GM12873 (cell line): ENCODE measurements at regions not wholly inside any gene's neighbourhood (a gene's known extent, or its start where the extent isn't known, plus 50 kb on each side); places are given as distances from the start of the nearest gene placed in this dataset.

Experiments
- TF ChIP-seq, protein P1 (sequence below): IDR thresholded peaks from 2 replicates; pipeline ENCODE4 v1.5.1; 2012; ENCODE audit warnings: low read depth, mild to moderate bottlenecking, moderate library complexity, low read length, control low read depth; ENCODE audit not compliant: insufficient read depth; ENCODE audit errors: missing control alignments

DNA sequence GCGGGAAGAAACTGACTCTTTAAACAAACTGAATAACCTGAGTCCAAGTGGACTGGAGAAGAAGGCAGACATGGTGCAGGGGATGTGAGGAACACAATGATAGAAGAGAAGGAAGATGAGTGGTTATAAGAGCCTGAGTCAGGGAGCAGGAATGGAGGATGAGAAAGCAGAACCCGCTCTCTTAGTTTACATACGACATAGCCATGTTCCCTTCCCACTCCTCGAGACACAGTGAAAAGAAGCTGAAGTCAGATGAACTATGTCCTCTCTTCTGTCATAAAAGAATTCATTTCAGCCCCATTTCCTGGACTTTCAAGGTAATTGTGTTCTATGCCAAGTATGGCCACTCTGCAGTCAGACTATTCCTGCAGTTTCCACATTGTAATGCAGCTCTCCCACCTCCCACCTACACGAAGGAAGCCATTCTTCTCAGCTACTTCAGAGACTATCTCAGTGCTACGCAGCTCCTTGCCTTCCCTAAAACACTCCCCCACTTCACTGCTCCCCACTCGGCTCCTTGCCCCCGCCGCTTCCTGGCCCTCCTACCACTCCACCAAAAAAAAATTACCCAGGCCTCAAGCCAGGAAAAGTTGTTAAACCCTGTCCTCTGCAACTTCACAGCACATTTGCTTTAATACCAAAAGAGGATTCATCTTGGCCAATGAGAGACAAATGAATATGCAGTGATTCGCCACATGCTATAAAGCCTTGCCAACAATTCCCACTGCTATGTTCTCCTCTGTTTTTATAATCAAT, 323.4 kb upstream of the EPHA4 start:
- TF ChIP-seq, protein P1, sequence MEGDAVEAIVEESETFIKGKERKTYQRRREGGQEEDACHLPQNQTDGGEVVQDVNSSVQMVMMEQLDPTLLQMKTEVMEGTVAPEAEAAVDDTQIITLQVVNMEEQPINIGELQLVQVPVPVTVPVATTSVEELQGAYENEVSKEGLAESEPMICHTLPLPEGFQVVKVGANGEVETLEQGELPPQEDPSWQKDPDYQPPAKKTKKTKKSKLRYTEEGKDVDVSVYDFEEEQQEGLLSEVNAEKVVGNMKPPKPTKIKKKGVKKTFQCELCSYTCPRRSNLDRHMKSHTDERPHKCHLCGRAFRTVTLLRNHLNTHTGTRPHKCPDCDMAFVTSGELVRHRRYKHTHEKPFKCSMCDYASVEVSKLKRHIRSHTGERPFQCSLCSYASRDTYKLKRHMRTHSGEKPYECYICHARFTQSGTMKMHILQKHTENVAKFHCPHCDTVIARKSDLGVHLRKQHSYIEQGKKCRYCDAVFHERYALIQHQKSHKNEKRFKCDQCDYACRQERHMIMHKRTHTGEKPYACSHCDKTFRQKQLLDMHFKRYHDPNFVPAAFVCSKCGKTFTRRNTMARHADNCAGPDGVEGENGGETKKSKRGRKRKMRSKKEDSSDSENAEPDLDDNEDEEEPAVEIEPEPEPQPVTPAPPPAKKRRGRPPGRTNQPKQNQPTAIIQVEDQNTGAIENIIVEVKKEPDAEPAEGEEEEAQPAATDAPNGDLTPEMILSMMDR, result no peak

DNA sequence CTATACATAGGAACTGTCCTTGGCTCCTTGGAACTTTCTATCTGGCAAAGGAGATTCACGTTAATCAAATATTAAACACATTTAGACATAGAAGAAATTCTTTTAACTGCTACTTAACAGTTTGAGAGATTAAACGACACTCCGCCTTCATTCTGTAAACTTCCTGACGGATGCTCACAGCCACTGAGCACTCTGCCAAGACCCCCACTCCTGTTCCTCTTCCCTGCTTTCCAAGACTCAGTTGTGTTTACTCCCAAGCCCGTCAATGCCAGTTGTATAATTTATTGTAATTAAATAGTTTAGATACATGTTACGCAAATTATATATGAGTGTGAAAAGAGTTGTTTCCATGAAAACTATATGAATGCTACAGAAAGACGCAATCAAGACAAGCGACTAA, 321.4 kb upstream of the EPHA4 start:
- TF ChIP-seq, protein P1, result no peak

DNA sequence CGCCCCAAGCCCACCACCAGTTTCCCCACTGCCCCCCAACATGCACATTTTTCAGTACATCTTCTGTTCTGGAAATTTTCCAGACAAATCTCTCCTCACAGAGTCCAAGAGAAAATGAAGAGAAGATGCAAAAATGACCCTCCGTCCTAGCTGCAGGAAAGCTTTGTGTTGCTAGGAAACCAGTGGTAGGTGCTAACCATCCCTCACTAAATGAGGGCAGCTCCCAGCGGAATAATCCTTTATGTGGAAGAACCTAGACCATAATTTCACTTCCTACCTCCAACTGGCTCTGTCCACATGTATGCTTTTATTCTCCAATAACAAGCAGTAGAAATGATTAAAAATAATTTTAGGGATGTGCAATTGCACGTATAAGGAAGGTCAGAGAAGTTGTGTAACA, 311.9 kb upstream of the EPHA4 start:
- TF ChIP-seq, protein P1, result no peak

DNA sequence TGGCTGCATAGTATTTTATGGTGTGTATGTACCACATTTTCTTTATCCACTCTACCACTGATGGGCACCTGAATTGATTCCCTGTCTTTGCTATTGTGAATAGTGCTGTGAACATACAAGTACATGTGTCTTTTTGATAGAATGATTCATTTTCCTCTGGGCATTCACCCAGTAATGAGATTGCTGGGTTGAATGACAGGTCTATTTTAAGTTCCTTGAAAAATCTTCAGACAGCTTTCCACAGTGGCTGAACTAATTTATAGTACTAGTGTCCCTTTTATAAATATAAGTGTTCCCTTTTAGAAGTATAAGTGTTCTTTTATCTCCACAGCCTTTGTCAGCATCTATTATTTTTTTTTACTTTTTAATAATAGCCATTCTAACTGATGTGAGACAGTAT, 303.9 kb upstream of the EPHA4 start:
- TF ChIP-seq, protein P1, result no peak

DNA sequence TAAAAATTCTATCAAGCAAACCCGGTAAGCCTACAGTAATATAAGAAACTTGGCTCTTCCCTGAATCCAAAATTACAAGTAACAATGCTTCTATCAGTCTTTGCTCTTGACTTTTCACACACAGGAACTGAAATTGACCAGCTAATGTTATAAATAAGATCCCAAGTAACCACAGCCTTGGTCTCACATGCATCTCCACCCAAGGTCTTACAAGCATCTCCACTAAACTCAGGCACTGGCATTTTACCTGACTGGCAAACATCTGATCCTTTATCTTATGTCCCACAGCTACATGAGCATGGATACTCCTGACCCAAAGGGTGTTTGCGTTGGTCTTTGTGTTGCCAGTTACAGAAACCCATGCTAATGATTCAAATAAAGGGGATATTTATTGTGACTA, 302.3 kb upstream of the EPHA4 start:
- TF ChIP-seq, protein P1, result no peak

DNA sequence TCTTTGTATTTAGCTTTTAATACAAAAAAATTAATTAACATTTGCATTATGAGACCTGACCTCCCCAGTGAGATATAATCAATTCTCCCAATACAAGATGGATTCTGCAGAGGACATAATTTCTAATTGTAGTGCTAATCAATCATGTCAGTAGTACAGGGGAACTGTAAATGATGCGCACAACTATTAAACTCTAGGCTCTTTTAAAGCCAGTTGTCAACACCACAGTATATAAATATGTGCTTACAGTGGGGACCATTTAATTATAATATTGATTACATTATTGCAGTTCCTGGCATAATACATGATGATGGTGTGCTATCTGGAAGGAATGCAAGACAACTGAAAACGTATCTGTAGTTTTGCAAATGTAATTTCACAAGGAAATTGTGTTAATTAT, 285.6 kb upstream of the EPHA4 start:
- TF ChIP-seq, protein P1, result no peak

DNA sequence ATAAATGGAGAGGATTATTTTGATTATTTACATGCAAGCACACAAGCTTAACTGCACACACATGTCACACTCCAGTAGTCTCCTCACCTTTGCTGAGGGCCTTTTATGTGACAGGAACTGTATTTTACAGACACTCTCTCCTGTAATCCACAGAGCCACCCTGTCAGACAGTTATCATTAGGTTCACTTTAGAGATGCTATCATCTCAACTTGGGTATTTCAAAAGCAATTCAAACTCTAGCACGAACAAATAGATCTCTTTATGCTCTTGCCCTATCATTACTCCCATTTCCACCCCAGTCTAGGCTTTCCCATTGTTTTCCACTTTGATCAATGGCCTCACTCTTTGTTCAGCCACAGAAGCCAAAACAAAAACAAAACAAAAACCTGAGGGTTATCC, 281.2 kb upstream of the EPHA4 start:
- TF ChIP-seq, protein P1, result no peak
